Fibroblast of pulmonary artery (primary cell): ENCODE measurements at regions not wholly inside any gene's neighbourhood (a gene's known extent, or its start where the extent isn't known, plus 50 kb on each side); places are given as distances from the start of the nearest gene placed in this dataset.

Source experiments
- DNase-seq: peaks from one replicate; pipeline ENCODE4 v3.0.0-alpha.2; 2010; ENCODE audit warnings: low read depth
- H3K4me3 ChIP-seq: replicated peaks from 2 replicates; pipeline ENCODE4 v1.5.1; 2011; ENCODE audit warnings: low read depth, mild to moderate bottlenecking, control low read depth, low read length, moderate library complexity
- CTCF ChIP-seq: IDR thresholded peaks from 2 replicates; pipeline ENCODE4 v1.5.1; 2011; ENCODE audit warnings: mild to moderate bottlenecking, control low read depth, low read length, inconsistent platforms; ENCODE audit errors: missing control alignments

DNA sequence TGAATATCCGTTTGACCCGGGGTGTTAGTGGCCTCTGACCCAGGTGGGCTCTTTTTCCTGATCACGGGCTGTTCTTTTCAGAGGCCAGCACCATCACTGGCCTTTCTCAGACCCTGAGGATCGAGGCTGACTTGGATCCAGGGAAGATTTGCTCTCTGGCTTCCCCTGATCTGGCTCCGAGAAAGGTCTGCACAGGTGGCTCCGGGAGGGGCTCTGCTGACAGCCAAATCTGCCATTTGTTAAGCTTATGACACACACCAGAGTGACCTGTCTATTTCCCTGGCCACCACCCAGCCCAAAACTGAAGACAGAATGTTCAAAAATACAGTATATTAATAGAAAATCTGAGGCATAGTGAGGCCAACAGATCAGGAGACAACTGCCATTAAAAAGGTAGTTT, 221.8 kb upstream of the TNRC6C start:
- DNase-seq, result no peak
- no peak overlapping the region for H3K4me3 ChIP-seq
- TF ChIP-seq CTCF, result no peak

- TF ChIP-seq CTCF, result no peak
- no peak overlapping the region for H3K4me3 ChIP-seq
- DNase-seq, result no peak
Observed at GRCh38 chr17:77737442-77738265, 220.8 kb upstream of the TNRC6C start.

DNA sequence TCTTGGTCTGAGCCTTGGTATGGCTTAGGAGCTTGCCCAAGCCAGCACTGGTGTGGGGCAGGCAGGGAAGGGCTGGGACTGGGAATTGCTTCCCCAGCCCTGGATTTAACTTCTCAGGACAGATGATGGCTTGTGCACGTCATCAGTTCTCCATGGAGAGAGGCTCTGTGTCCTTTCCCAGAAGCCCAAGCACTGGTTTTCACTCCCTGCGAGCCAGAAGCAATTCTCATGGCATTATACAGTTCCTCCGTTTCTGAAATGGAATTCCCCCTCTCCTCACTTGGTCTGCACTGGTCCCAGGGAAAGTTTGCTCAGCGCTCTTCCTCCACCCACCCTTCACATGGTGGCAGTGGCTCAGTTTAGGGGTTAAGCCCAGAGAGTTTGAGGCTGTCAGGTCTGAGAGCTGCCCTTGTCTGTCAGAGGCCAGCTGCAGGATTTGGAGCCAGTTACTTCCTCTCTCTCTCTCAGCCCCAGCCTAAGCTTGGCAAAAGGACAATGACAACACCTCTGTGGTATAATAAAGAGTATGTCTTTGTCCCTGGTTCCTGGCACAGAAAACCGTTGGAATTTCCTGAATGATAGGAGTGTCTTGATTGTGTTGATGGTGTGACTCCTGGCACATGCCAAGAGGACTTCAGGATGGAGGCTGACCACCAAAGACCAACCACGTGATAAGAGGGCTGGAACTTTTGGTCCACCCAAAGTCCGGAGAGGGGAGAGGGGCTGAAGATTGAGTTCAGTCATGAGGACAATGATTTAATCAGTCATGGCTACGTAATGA, 219.6 kb upstream of the TNRC6C start:
- no peak overlapping the region for H3K4me3 ChIP-seq
- peak; percentile 26 for DNase-seq
- no peak for TF ChIP-seq CTCF

- H3K4me3 ChIP-seq, result no peak overlapping the region
Observed at GRCh38 chr17:77740481-77740880, 218.0 kb upstream of the TNRC6C start.

DNA sequence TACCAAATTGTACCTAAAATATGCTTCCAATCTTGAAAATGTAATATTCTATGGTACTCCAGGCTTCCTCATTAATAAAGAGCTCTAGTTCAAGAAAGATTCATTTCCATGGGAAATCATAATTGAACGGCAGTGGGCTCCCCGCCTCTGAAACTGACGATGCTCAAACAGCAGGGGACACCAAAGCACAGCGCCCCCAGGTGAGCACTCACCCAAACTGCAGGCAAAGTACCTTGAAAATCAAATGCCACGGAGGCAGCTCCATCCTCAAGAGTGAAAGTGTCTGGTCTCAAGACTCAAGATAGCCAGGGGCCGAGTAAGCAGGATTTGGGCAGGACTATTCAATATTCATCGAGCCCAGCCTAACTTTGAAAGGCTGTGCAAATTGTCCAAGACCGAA, 217.4 kb upstream of the TNRC6C start:
- TF ChIP-seq CTCF, result peak; percentile 31
- DNase-seq, result no peak
- H3K4me3 ChIP-seq, result no peak overlapping the region

More at GRCh38 chr17:77740481-77740880, 218.0 kb upstream of the TNRC6C start:
- no peak for DNase-seq
- no peak for TF ChIP-seq CTCF

DNA sequence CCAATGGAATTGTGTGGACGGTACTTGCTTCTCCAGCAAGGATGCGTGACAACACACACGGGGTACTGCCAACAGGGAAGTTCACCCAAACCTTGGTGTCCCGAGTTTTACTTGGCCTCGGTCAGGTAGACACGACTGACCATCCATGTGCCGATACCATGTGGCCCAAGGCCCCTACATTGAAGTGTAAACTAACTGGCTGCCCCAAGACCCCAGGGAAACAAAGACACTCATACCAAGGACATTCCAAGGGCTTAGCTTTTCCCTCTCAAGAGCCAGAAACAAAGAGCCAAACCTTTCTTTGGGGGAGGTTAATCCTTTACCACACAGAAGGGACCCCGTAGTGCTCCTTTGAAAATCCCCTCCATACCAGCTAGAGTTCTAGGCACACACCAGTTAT, 215.9 kb upstream of the TNRC6C start:
- DNase-seq, result no peak
- TF ChIP-seq CTCF, result no peak
- no peak overlapping the region for H3K4me3 ChIP-seq
